MM.1S (cell line): ENCODE measurements at regions not wholly inside any gene's neighbourhood (a gene's known extent, or its start where the extent isn't known, plus 50 kb on each side); places are given as distances from the start of the nearest gene placed in this dataset.
A peak's percentile ranks its signal among the peaks of the same experiment; 100 is the strongest.

Experiments used
- DNase-seq: peaks from one replicate; pipeline ENCODE4 v3.0.0-alpha.2; 2015
- H2AFZ ChIP-seq: fragments of 300-600 bp; sonication (generic); 2 replicates; pipeline ENCODE4 v1.6.0; 2016; ENCODE audit warnings: antibody characterized with exemption, low read length
- H3F3A ChIP-seq: fragments of 300-600 bp; sonication (generic); 2 replicates; pipeline ENCODE4 v1.6.1; 2016; ENCODE audit warnings: mild to moderate bottlenecking, antibody characterized with exemption, low read length, moderate library complexity, mixed read lengths; ENCODE audit not compliant: insufficient read depth
- H3K27ac ChIP-seq: fragments of 300-600 bp; sonication (generic); 2 replicates; pipeline ENCODE4 v1.5.1; 2016; ENCODE audit warnings: mild to moderate bottlenecking, low read length
- H3K27me3 ChIP-seq: fragments of 300-600 bp; sonication (generic); replicated peaks from 2 replicates; pipeline ENCODE4 v1.6.0; 2016; ENCODE audit warnings: low read length; ENCODE audit not compliant: insufficient read depth
- H3K36me3 ChIP-seq: fragments of 300-600 bp; sonication (generic); replicated peaks from 2 replicates; pipeline ENCODE4 v1.6.1; 2016; ENCODE audit warnings: mild to moderate bottlenecking, low read length, mixed read lengths; ENCODE audit not compliant: insufficient read depth
- H3K4me1 ChIP-seq: fragments of 300-600 bp; sonication (generic); 2 replicates; pipeline ENCODE4 v1.6.1; 2016; ENCODE audit warnings: low read length, mixed read lengths
- H3K4me2 ChIP-seq: fragments of 300-600 bp; sonication (generic); 2 replicates; pipeline ENCODE4 v1.6.0; 2016; ENCODE audit warnings: low read depth, low read length
- H3K4me3 ChIP-seq: fragments of 300-600 bp; sonication (generic); 2 replicates; pipeline ENCODE4 v1.5.1; 2016; ENCODE audit warnings: low read length, mixed read lengths
- H3K79me2 ChIP-seq: fragments of 300-600 bp; sonication (generic); 2 replicates; pipeline ENCODE4 v1.6.1; 2016; ENCODE audit warnings: mixed run types, low read length, mixed read lengths
- H3K9ac ChIP-seq: fragments of 300-600 bp; sonication (generic); 2 replicates; pipeline ENCODE4 v1.6.1; 2016; ENCODE audit warnings: low read length, mixed read lengths
- H3K9me2 ChIP-seq: fragments of 300-600 bp; sonication (generic); replicated peaks from 2 replicates; pipeline ENCODE4 v1.6.1; 2016; ENCODE audit warnings: mild to moderate bottlenecking, low read length, mixed read lengths; ENCODE audit not compliant: insufficient read depth
- H3K9me3 ChIP-seq: fragments of 300-600 bp; sonication (generic); replicated peaks from 2 replicates; pipeline ENCODE4 v1.6.1; 2016; ENCODE audit warnings: mild to moderate bottlenecking, low read length, mixed read lengths; ENCODE audit not compliant: insufficient read depth
- H4K20me1 ChIP-seq: fragments of 300-600 bp; sonication (generic); 2 replicates; pipeline ENCODE4 v1.6.1; 2016; ENCODE audit warnings: mild to moderate bottlenecking, low read length, moderate library complexity, mixed read lengths; ENCODE audit not compliant: insufficient read depth
- CTCF ChIP-seq: fragments of 300-600 bp; sonication (generic); IDR thresholded peaks from 2 replicates; pipeline ENCODE4 v1.5.1; 2016; ENCODE audit warnings: antibody characterized with exemption, low read length, mixed read lengths
- EZH2 ChIP-seq: fragments of 300-600 bp; sonication (generic); optimal IDR thresholded peaks from 2 replicates; pipeline ENCODE3; 2017; ENCODE audit warnings: low read depth, mild to moderate bottlenecking, antibody characterized with exemption, low read length, mixed read lengths
- EZH2phosphoT487 ChIP-seq: fragments of 300-600 bp; sonication (generic); IDR thresholded peaks from 2 replicates; pipeline ENCODE4 v1.6.1; 2018; ENCODE audit warnings: antibody characterized with exemption, low read length

GRCh38 chr20:12108846-12109245, 191.2 kb downstream of the BTBD3 start:
- Histone ChIP-seq H3K27ac (no peak overlapping the region), H3K9me3 (no peaks in the 10 kb centered on the region), H4K20me1 (no peaks in the 10 kb centered on the region), H3K4me3 (no peak overlapping the region), H3K9me2 (no peaks in the 10 kb centered on the region), H3K4me1 (peaks cover 48% of the 10 kb centered on the region), H3F3A (peaks cover 26% of the 10 kb centered on the region), H2AFZ (no peak overlapping the region), H3K79me2 (no peaks in the 10 kb centered on the region), H3K4me2 (no peak overlapping the region), H3K36me3 (no peaks in the 10 kb centered on the region), H3K27me3 (no peaks in the 10 kb centered on the region), H3K9ac (no peak overlapping the region)
- TF ChIP-seq CTCF (no peak), EZH2phosphoT487 (no peak)
- DNase-seq, result no peak

- H3K9me2 ChIP-seq, result no peaks in the 10 kb centered on the region
- H3K9ac ChIP-seq, result peak overlapping the region; percentile 56
- peak overlapping the region; percentile 62 for H3K4me2 ChIP-seq
- H3K27ac ChIP-seq, result peak overlapping the region; percentile 90
- DNase-seq, result no peak
- H3K4me3 ChIP-seq, result 0 out of 2 replicates have a peak overlapping the region, but pooled peaks have one; percentile 9
- no peaks in the 10 kb centered on the region for H3K27me3 ChIP-seq
- no peaks in the 10 kb centered on the region for H3K9me3 ChIP-seq
- H3K36me3 ChIP-seq, result no peaks in the 10 kb centered on the region
- H3K4me1 ChIP-seq, result peaks cover 58% of the 10 kb centered on the region
- TF ChIP-seq EZH2phosphoT487, result no peak
- TF ChIP-seq EZH2, result no peak
- no peak for TF ChIP-seq CTCF
- no peak overlapping the region for H2AFZ ChIP-seq
- H3F3A ChIP-seq, result peaks cover 26% of the 10 kb centered on the region
- H3K79me2 ChIP-seq, result no peaks in the 10 kb centered on the region
- H4K20me1 ChIP-seq, result no peaks in the 10 kb centered on the region
Observed at GRCh38 chr20:12110274-12110673, 192.6 kb downstream of the BTBD3 start.

GRCh38 chr20:12110711-12111110, 193.0 kb downstream of the BTBD3 start:
- Histone ChIP-seq H3K79me2 (no peaks in the 10 kb centered on the region), H3K4me1 (peaks cover 58% of the 10 kb centered on the region), H3K36me3 (no peaks in the 10 kb centered on the region), H3K9ac (peak overlapping the region; percentile 56), H3F3A (peaks cover 26% of the 10 kb centered on the region), H3K27ac (peak overlapping the region; percentile 90), H3K9me2 (no peaks in the 10 kb centered on the region), H3K27me3 (no peaks in the 10 kb centered on the region), H2AFZ (no peak overlapping the region), H4K20me1 (no peaks in the 10 kb centered on the region), H3K4me2 (peak overlapping the region; percentile 62), H3K4me3 (0 out of 2 replicates have a peak overlapping the region, but pooled peaks have one; percentile 9), H3K9me3 (no peaks in the 10 kb centered on the region)
- no peak for TF ChIP-seq CTCF
- no peak for TF ChIP-seq EZH2
- TF ChIP-seq EZH2phosphoT487, result no peak
- DNase-seq, result peak; percentile 90
